ENCODE measurements at regions not wholly inside any gene's neighbourhood (a gene's known extent, or its start where the extent isn't known, plus 50 kb on each side); places are given as distances from the start of the nearest gene placed in this dataset.

DNA sequence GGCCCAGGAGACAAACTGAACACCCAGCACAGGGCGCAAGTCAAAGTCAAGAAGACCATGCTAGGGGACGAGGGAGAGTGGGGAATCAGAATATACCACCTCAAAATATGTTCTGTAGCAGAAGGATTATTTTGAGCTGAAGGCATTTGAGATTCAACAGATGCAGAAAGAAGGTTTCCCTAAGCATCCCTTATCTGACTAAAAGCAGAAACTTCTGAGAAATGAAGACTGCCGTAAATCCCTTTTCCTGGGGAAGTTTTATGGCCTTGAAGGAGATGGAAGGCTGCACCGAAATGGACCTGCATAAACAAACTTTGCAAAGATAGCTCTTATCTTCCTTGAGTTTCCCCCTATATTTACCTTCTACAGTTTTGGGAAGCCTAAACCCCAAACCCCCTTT lies 72.8 kb downstream of the PTTG1 start:
- TF ChIP-seq, protein P1, sequence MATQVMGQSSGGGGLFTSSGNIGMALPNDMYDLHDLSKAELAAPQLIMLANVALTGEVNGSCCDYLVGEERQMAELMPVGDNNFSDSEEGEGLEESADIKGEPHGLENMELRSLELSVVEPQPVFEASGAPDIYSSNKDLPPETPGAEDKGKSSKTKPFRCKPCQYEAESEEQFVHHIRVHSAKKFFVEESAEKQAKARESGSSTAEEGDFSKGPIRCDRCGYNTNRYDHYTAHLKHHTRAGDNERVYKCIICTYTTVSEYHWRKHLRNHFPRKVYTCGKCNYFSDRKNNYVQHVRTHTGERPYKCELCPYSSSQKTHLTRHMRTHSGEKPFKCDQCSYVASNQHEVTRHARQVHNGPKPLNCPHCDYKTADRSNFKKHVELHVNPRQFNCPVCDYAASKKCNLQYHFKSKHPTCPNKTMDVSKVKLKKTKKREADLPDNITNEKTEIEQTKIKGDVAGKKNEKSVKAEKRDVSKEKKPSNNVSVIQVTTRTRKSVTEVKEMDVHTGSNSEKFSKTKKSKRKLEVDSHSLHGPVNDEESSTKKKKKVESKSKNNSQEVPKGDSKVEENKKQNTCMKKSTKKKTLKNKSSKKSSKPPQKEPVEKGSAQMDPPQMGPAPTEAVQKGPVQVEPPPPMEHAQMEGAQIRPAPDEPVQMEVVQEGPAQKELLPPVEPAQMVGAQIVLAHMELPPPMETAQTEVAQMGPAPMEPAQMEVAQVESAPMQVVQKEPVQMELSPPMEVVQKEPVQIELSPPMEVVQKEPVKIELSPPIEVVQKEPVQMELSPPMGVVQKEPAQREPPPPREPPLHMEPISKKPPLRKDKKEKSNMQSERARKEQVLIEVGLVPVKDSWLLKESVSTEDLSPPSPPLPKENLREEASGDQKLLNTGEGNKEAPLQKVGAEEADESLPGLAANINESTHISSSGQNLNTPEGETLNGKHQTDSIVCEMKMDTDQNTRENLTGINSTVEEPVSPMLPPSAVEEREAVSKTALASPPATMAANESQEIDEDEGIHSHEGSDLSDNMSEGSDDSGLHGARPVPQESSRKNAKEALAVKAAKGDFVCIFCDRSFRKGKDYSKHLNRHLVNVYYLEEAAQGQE (IDR thresholded peaks at IDR 0.05; ENCODE audit: low read depth): no peak
- no peak for TF ChIP-seq RAD21 (IDR thresholded peaks at IDR 0.05; ENCODE audit: low read depth)
- TF ChIP-seq TEAD4 (IDR thresholded peaks at IDR 0.05): no peak
- TF ChIP-seq, protein P2, sequence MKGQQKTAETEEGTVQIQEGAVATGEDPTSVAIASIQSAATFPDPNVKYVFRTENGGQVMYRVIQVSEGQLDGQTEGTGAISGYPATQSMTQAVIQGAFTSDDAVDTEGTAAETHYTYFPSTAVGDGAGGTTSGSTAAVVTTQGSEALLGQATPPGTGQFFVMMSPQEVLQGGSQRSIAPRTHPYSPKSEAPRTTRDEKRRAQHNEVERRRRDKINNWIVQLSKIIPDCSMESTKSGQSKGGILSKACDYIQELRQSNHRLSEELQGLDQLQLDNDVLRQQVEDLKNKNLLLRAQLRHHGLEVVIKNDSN (IDR thresholded peaks at IDR 0.05): no peak
- no peak for TF ChIP-seq YY1 (IDR thresholded peaks at IDR 0.05; ENCODE audit: low read depth)
- no peak for TF ChIP-seq EP300 (IDR thresholded peaks at IDR 0.05; ENCODE audit: borderline replicate concordance)
